GM11168 (cell line): ENCODE measurements at regions not wholly inside any gene's neighbourhood (a gene's known extent, or its start where the extent isn't known, plus 50 kb on each side); places are given as distances from the start of the nearest gene placed in this dataset.

Experiments
- in situ Hi-C: fragments of 300-500 bp; cut with MboI; formaldehyde crosslinking; loops from one replicate; pipeline ENCODE4 v1.12.0; 2022; ENCODE audit warnings: low sequenced_read_pairs; ENCODE audit not compliant: unreplicated experiment

GRCh38 chr11:104830508-104830907 lies 67.8 kb downstream of the CASP12 start:
- in situ Hi-C loops, result no loop called here

DNA sequence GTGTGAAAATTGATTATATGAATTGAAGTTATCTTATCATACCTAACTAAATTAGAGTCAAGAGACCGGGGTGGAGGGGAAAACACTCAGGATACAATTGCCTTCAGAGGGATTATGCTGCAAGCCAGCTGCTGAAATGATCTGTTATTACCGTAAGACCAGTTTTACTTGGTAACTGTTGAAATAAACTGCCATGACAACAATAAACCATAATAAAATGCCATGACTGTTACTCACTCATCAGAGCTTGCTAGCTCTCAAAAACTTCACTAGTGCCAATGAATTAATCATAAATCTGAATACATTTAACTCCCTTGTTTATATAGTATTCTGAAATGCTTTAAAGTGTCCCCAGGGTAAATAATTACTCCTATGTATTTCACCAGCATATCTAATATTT lies 68.2 kb downstream of the CASP12 start:
- in situ Hi-C loops, result no loop called here

DNA sequence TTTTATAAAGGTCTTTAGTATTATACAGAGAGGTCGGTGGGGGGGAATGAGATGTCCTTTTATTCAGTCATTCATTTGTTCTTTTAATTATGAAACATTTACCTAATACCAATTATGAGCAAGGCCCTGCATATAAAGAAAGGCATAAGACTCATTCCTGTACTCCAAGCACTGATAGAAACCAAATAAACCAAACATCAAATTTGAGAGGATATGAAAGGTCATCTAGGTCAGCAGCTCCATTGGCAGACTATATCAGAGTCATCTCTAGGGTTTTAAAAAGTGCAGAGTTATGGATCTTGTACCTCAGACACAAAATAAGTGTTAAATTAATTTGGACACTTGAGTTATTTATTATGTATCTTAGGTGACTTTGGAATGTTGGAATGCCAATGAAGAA lies 71.5 kb downstream of the CASP12 start:
- in situ Hi-C loops, result no loop called here

GRCh38 chr11:104823657-104824056 lies 74.6 kb downstream of the CASP12 start:
- in situ Hi-C loops, result no loop called here

- in situ Hi-C loops, result no loop called here
These were observed 77.8 kb downstream of the CASP12 start for GRCh38 chr11:104820431-104820830.

- in situ Hi-C loops, result no loop called here
These were observed 78.7 kb downstream of the CASP12 start for GRCh38 chr11:104819603-104820002.

GRCh38 chr11:104819107-104819506 lies 79.2 kb downstream of the CASP12 start:
- in situ Hi-C loops, result no loop called here

- in situ Hi-C loops, result no loop called here
These were observed 80.3 kb downstream of the CASP12 start for GRCh38 chr11:104817973-104818372.

DNA sequence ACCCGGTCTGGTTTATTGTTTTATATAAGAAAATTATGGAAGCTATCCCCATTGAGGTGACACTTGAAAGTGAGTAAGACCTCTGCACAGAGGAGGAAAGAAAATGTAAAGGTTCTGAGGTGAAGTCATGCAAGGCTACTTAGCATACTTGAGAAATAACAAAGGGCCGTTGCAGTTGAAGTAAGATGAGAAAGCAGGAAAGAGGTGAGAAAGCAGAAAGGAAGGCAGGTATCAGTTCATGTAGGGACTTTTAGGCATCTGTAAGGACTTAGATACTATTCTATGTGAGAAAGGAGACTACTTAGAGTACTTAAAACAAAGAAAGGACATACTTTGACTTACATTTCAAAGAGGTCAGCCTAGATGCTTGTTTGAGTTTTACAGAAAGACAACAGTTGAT lies 84.7 kb downstream of the CASP12 start:
- in situ Hi-C loops, result no loop called here

- in situ Hi-C loops, result no loop called here
These were observed 86.0 kb downstream of the CASP12 start for GRCh38 chr11:104812103-104812788.

- in situ Hi-C loops, result no loop called here
These were observed 94.5 kb downstream of the CASP12 start for GRCh38 chr11:104803776-104804175.

DNA sequence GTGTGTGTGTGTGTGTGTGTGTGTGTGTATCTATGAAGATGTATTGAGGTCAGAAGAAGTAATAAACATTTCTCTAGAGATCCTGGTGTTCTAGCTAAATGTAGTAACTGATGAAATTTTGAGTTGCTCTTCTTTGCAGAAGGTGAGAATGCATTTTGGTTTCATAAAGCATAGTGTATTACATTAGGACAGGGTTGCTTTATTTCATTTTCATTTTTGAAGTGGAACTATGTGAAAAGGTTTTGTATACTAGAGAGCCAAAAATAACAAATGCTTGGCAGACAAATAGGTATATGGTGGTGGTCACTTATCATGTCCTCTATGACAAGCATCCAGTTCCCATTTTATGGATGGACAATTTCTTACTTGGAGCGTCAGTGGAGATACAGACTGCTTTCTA lies 99.0 kb downstream of the CASP12 start:
- in situ Hi-C loops, result no loop called here

DNA sequence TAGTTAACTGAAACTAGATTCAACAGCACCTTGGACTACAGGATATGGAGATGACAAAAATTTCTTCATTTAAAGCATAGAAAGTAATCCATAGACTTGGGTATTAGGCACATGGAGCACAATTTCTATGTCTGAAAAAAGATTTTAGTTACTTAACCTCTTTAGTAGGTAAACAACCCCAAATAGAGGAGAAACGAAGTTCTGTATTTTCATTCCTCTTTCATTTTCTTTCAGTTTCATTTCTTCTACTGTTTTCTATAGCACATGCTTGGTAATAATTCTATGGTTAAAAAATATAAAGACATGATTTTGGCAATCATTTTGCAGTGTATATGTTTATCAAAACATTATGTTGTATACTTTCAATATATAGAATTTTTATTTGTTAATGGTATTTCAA lies 99.5 kb downstream of the CASP12 start:
- in situ Hi-C loops, result no loop called here

DNA sequence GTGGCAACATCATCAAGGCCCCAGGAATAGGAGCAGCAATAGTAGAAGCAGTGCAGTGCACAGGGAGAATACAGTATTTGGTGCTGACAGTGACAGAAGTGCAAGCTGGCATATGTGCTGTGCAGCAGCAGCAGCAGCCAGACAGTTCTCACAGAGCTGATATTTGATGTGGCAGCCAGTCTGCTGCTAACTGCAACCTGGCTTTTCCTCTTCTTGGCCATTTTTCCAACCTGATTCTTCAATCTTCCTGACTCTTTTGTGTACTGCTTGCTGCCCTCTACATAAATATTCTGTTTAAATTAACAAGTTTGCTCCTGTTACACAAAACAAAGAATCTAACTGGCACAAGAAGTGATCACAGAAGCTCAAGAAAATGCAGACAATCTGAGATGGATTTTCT lies 102.0 kb downstream of the CASP12 start:
- in situ Hi-C loops, result no loop called here

DNA sequence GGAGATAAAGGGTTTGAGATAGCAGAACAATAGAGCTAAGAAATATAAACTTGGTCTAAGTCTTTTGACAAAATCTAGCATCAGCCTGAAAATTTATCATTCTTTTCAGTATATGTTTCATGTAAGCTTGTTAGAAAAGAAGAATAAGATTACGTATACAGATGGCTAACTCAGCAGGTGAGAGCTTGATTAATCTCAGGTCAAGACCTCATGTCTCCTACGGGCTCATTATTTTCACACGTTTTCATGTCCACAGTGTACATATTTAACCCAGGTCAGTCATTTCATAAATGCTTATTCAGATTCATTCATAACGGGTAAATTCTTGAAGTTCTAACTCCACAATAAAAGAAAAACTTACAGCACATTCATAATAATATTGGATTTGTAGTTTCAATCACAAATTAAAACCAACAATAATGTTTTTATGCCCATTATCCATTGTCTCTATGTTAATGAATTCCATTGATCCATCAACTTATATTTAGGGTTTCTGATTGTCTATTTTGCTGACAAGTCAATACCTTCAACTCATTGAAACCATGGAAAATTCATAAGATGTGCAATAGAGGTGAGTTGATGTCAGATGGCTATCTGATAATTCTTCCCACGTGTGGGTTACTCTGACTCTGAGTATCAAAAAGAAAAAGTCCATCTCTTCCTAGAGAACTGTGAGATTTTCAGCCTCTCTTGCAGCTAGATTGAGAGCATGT lies 102.6 kb downstream of the CASP12 start:
- in situ Hi-C loops, result no loop called here

- in situ Hi-C loops, result no loop called here
These were observed 105.4 kb downstream of the CASP12 start for GRCh38 chr11:104792861-104793260.

GRCh38 chr11:104791896-104792295 lies 106.4 kb downstream of the CASP12 start:
- in situ Hi-C loops, result no loop called here

DNA sequence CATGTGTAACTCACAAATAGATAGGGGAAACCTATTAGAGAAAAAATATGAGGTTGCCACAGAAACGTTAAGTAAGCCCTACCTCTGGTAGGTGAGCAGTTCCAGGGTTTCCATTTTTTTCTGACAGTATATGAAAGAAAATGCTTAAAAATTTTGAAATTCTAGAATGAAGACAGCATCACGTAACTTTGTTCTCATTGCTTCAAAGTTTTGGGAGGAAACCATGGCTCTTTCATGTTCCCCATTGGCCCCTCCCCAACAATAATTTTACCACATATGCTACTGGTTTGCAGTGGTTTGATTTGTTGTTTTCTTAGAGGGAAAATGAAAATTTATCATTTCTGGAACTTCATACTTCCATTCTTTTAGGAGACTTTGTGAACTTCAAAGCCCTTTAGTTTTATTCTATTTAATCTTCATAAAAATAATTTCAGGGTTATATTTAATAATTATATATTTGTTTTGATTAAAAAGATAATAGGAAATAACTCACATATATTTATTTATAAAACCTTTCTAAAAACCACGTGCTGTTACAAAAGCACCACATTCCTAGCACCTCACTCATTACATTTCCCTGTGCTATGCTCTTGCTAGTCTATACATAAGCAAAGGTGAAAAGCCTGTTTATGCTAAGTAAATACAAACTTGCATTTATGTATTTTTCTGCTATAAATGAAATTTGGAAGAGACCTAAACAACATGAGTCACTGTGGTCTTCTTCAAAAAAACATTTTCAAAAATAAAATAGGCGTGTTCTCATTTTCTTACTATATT lies 113.4 kb downstream of the CASP12 start:
- in situ Hi-C loops, result no loop called here

- in situ Hi-C loops, result no loop called here
These were observed 115.0 kb downstream of the CASP12 start for GRCh38 chr11:104783241-104783640.

DNA sequence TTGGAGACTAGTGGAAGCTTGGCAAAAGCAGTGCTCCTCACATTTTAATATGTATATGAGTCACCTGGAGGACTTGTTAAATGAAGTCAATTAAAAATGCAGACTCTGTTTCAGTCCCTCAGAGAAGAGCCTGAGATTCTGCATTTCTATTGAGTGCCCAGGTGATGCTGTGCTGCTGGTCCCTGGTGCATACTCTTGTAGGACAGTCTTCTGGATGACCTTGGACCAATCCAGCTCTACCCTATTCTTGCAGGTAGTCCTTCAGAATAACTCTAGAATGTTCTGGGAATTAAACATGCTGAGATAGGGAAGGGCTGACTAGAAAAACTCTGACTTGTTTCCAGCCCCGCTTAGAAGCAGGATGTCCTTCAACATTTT lies 115.9 kb downstream of the CASP12 start:
- in situ Hi-C loops, result no loop called here

DNA sequence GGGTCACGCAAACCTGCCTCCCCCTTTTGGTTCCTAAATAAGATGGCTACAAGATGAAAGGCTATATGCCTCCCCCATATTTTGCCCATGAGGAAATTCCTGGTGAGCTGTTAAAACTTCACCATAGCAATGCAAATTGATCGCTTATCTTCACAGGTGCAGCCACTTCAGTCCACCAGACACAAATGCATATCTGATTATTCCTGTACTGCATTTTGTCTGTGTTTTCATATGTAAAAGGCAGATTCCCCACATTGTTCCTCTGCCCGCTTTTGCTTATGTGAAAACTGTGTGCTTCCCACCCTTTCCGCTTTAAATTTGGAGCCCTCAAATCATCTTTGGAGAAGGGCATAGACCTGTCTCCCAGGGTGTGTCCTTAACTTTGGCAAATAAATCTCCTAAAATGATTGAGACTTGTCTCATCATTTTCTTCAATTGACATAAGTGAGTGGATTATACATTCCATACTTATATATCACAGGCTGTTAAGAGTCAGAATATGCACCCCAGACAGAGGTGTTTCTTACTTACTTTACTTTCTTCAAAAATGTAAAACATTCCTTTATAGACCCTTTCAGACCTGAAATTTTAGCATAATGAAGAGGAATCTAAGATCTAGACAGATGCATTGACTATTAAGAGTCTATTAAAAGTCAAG lies 116.4 kb downstream of the CASP12 start:
- in situ Hi-C loops, result no loop called here
